Endothelial cell of umbilical vein (primary cell): ENCODE measurements at regions not wholly inside any gene's neighbourhood (a gene's known extent, or its start where the extent isn't known, plus 50 kb on each side); places are given as distances from the start of the nearest gene placed in this dataset.

ENCODE experiments used
- BruUV-seq: library from RNA; stranded (reverse); fragments of 400-500 nt; replicated peaks from 2 replicates; lab custom pipeline; 2021; lab: Mats Ljungman, UMichigan
- CTCF ChIA-PET: fragments of 300-600, 350-600 bp; sonication (Branson Sonifier 250); formaldehyde crosslinking; loops from one replicate; lab custom pipeline; 2021; ENCODE audit warnings: antibody characterized with exemption, inconsistent platforms; lab: Charles Lee
- POLR2A ChIA-PET: fragments of 300-600, 350-600 bp; sonication (Branson Sonifier 250); formaldehyde crosslinking; loops from one replicate; lab custom pipeline; 2021; ENCODE audit warnings: antibody characterized with exemption, inconsistent platforms; lab: Charles Lee
- DNase-seq: peaks from one replicate; pipeline ENCODE4 v3.0.0-alpha.2; 2011; ENCODE audit warnings: low read depth, low spot score
- FAIRE-seq: peaks from 2 replicates; lab custom pipeline; 2011; peaks lifted over from hg19 to GRCh38; lab: Jason Lieb, UNC
- H2AFZ ChIP-seq: 2 replicates; pipeline ENCODE4 v1.6.0; 2012; ENCODE audit warnings: low read depth, low read length, control low read depth, inconsistent platforms
- H3K27ac ChIP-seq: 2 replicates; pipeline ENCODE4 v1.5.1; 2011; ENCODE audit warnings: low read depth, mild to moderate bottlenecking, control low read depth, low read length, moderate library complexity; ENCODE audit not compliant: insufficient read depth
- H3K27me3 ChIP-seq, 2 experiments: 2 replicates each; pipeline versions ENCODE4 v1.6.0 to v1.6.1; 2011; ENCODE audit warnings: low read length in 2 of 2, mixed read lengths in 1 of 2; ENCODE audit not compliant: control insufficient read depth in 2 of 2, insufficient read depth in 2 of 2
- H3K36me3 ChIP-seq, 2 experiments: 2 replicates in 1 of 2; 3 replicates in 1 of 2; pipeline ENCODE4 v1.5.1; 2011; ENCODE audit warnings: low read length in 2 of 2, mild to moderate bottlenecking in 1 of 2, moderate library complexity in 1 of 2; ENCODE audit not compliant: control insufficient read depth in 2 of 2, insufficient read depth in 2 of 2; ENCODE audit errors: extremely low read depth in 1 of 2
- H3K4me1 ChIP-seq: 3 replicates; pipeline ENCODE4 v1.5.1; 2011; ENCODE audit warnings: mild to moderate bottlenecking, low read length; ENCODE audit not compliant: control insufficient read depth, insufficient read depth; ENCODE audit errors: extremely low read depth
- H3K4me2 ChIP-seq: 2 replicates; pipeline ENCODE4 v1.6.1; 2011; ENCODE audit warnings: low read length, control low read depth, mixed read lengths; ENCODE audit not compliant: insufficient read depth
- H3K4me3 ChIP-seq, 3 experiments: fragments of 200-600 bp in 1 of 3; sonication (generic), shearing (Covaris generic) in 1 of 3; replicated peaks in 1 of 3; 2 replicates each; pipeline ENCODE4 v1.5.1; 2011 to 2016; ENCODE audit warnings: control low read depth in 3 of 3, low read length in 3 of 3, mild to moderate bottlenecking in 2 of 3, inconsistent platforms in 1 of 3, low read depth in 1 of 3, moderate library complexity in 1 of 3; ENCODE audit not compliant: insufficient read depth in 1 of 3
- H3K79me2 ChIP-seq: 2 replicates; pipeline ENCODE4 v1.6.0; 2012; ENCODE audit warnings: low read length, inconsistent platforms; ENCODE audit not compliant: control insufficient read depth, insufficient read depth
- H3K9ac ChIP-seq: replicated peaks from 2 replicates; pipeline ENCODE3; 2011; ENCODE audit warnings: low read length, control low read depth; ENCODE audit not compliant: insufficient read depth; ENCODE audit errors: extremely low read depth
- H3K9me1 ChIP-seq: replicated peaks from 3 replicates; pipeline ENCODE4 v1.6.0; 2011; ENCODE audit warnings: mild to moderate bottlenecking, low read length; ENCODE audit not compliant: control insufficient read depth, insufficient read depth; ENCODE audit errors: extremely low read depth
- H3K9me3 ChIP-seq: replicated peaks from 2 replicates; pipeline ENCODE4 v1.5.1; 2012; ENCODE audit warnings: low read length, inconsistent platforms; ENCODE audit not compliant: control insufficient read depth, insufficient read depth
- H4K20me1 ChIP-seq: replicated peaks from 2 replicates; pipeline ENCODE3; 2011; ENCODE audit warnings: mild to moderate bottlenecking, low read length; ENCODE audit not compliant: control insufficient read depth, insufficient read depth; ENCODE audit errors: extremely low read depth
- EZH2 ChIP-seq: IDR thresholded peaks from 2 replicates; pipeline ENCODE4 v1.6.1; 2012; ENCODE audit warnings: borderline replicate concordance, low read depth, mild to moderate bottlenecking, moderate library complexity, low read length, inconsistent platforms; ENCODE audit not compliant: severe bottlenecking
- FOS ChIP-seq: IDR thresholded peaks from 2 replicates; pipeline ENCODE4 v1.6.1; 2011; ENCODE audit warnings: mild to moderate bottlenecking, low read length, moderate library complexity, borderline replicate concordance; ENCODE audit not compliant: insufficient read depth
- GATA2 ChIP-seq: IDR thresholded peaks from 2 replicates; pipeline ENCODE4 v1.7.0; 2011; ENCODE audit warnings: low read depth, mild to moderate bottlenecking, moderate library complexity, mixed read lengths, low read length; ENCODE audit not compliant: insufficient read length, insufficient read depth
- JUN ChIP-seq: IDR thresholded peaks from 2 replicates; pipeline ENCODE4 v1.6.1; 2011; ENCODE audit warnings: borderline replicate concordance, low read depth; ENCODE audit not compliant: insufficient read length, insufficient read depth
- MYC ChIP-seq: IDR thresholded peaks from one replicate; pipeline ENCODE4 v1.6.1; 2011; ENCODE audit warnings: mild to moderate bottlenecking, low read depth, low read length
- POLR2A ChIP-seq: IDR thresholded peaks from 2 replicates; pipeline ENCODE4 v1.6.1; 2012; ENCODE audit warnings: low read depth, mild to moderate bottlenecking, control low read depth, low read length
- POLR2AphosphoS5 ChIP-seq: IDR thresholded peaks from 2 replicates; pipeline ENCODE4 v1.6.1; 2012; ENCODE audit warnings: low read depth, mild to moderate bottlenecking, control low read depth, low read length, moderate library complexity; ENCODE audit not compliant: insufficient read depth
- dilution Hi-C: fragments of 300-500 bp; cut with MboI; formaldehyde crosslinking; loops from one replicate; pipeline ENCODE4 v1.15.0; 2019; ENCODE audit warnings: low sequenced_read_pairs; ENCODE audit not compliant: extremely low pct_ligation_motif_present
- intact Hi-C: fragments of 100-400 bp; cut with micrococcal nuclease; formaldehyde crosslinking; loops from one replicate; pipeline ENCODE4 v1.10.0; 2022
- TF ChIP-seq, protein P1 (sequence below): IDR thresholded peaks from 2 replicates; pipeline ENCODE4 v1.6.1; 2011; ENCODE audit not compliant: insufficient read depth, insufficient read length
- TF ChIP-seq, protein P2 (sequence below), 2 donors: IDR thresholded peaks; 1 replicate in 1 of 2; 2 replicates in 1 of 2; pipeline ENCODE4 v1.5.1; 2011; ENCODE audit warnings: low read length in 2 of 2, mild to moderate bottlenecking in 2 of 2, moderate library complexity in 2 of 2, control low read depth in 1 of 2, inconsistent platforms in 1 of 2, low read depth in 1 of 2; ENCODE audit not compliant: insufficient read depth in 1 of 2; ENCODE audit errors: extremely low read depth in 1 of 2

DNA sequence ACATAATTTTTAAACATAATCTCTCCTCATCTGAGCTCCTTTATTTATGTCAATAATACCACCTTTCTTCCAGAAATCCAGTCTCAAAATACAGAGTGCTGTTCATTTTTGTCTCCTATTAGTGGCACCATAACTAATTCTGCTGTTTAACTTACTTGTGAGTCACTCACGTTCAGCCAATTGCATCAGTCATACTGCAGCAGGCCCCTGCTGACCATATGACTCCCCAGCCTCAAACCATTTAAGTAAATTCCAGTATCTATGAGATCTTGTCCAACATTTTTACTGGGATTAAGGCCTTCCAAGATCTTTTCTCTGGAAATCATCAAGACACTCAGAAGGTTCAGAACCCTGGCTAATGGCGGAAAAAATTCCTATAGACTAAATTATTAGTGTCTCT is 982.2 kb upstream of the MAP3K7 start:
- DNase-seq = no peak
- Histone ChIP-seq H3K9me3 (no peaks in the 10 kb centered on the region), H3K4me1 (no peaks in the 10 kb centered on the region), H3K27ac (no peak overlapping the region), H3K36me3 (no peaks in the 10 kb centered on the region), H2AFZ (no peak overlapping the region), H3K4me3 (no peak overlapping the region), H3K79me2 (no peaks in the 10 kb centered on the region), H3K9me1 (no peaks in the 10 kb centered on the region), H3K9ac (no peak overlapping the region), H4K20me1 (no peaks in the 10 kb centered on the region), H3K27me3 (no peaks in the 10 kb centered on the region), H3K4me2 (no peak overlapping the region)
- dilution Hi-C loops (no loop called here), intact Hi-C loops (no loop called here)
- no TSS peak for BruUV-seq
- no peak for TF ChIP-seq MYC
- TF ChIP-seq, protein P1, sequence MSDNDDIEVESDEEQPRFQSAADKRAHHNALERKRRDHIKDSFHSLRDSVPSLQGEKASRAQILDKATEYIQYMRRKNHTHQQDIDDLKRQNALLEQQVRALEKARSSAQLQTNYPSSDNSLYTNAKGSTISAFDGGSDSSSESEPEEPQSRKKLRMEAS = no peak
- TF ChIP-seq POLR2A = no peak
- TF ChIP-seq JUN = no peak
- no peak for TF ChIP-seq EZH2
- no peak for TF ChIP-seq GATA2
- no peak for TF ChIP-seq FOS
- no peak for TF ChIP-seq POLR2AphosphoS5
- TF ChIP-seq, protein P2, sequence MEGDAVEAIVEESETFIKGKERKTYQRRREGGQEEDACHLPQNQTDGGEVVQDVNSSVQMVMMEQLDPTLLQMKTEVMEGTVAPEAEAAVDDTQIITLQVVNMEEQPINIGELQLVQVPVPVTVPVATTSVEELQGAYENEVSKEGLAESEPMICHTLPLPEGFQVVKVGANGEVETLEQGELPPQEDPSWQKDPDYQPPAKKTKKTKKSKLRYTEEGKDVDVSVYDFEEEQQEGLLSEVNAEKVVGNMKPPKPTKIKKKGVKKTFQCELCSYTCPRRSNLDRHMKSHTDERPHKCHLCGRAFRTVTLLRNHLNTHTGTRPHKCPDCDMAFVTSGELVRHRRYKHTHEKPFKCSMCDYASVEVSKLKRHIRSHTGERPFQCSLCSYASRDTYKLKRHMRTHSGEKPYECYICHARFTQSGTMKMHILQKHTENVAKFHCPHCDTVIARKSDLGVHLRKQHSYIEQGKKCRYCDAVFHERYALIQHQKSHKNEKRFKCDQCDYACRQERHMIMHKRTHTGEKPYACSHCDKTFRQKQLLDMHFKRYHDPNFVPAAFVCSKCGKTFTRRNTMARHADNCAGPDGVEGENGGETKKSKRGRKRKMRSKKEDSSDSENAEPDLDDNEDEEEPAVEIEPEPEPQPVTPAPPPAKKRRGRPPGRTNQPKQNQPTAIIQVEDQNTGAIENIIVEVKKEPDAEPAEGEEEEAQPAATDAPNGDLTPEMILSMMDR (IDR thresholded peaks at IDR 0.05; ENCODE audit: extremely low read depth in 1 of 2, insufficient read depth in 1 of 2, low read depth in 1 of 2, low read length in 2 of 2) = no peak
- CTCF ChIA-PET = no interaction called here
- no peak for FAIRE-seq
- POLR2A ChIA-PET = no interaction called here
